ENCODE measurements at regions not wholly inside any gene's neighbourhood (a gene's known extent, or its start where the extent isn't known, plus 50 kb on each side); places are given as distances from the start of the nearest gene placed in this dataset.

- Mint-ChIP-seq H3K27ac (ENCODE audit: unreplicated experiment) (no peak overlapping the region), H3K9me3 (ENCODE audit: unreplicated experiment) (no peaks in the 10 kb centered on the region), H3K4me3 (ENCODE audit: unreplicated experiment) (no peak overlapping the region), H3K4me1 (ENCODE audit: low read depth, unreplicated experiment) (no peaks in the 10 kb centered on the region), H3K36me3 (ENCODE audit: low read depth, unreplicated experiment) (no peaks in the 10 kb centered on the region), H3K27me3 (ENCODE audit: low read depth, unreplicated experiment) (no peaks in the 10 kb centered on the region)
- Histone ChIP-seq H2AFZ (ENCODE audit: low read depth, low read length) (no peak overlapping the region), H4K20me1 (ENCODE audit: insufficient read depth, low read length) (no peaks in the 10 kb centered on the region), H3K4me3 (ENCODE audit: insufficient read depth, low read depth, low read length) (no peak overlapping the region), H3K4me1 (ENCODE audit: insufficient read depth, low read length) (no peaks in the 10 kb centered on the region), H3K9me3 (ENCODE audit: insufficient read depth, low read depth, low read length) (no peaks in the 10 kb centered on the region), H3K27me3 (ENCODE audit: insufficient read depth, low read length) (no peaks in the 10 kb centered on the region), H3K4me2 (ENCODE audit: low read length) (no peak overlapping the region), H3K36me3 (ENCODE audit: insufficient read depth, low read length) (no peaks in the 10 kb centered on the region), H3K79me2 (ENCODE audit: insufficient read depth, low read length) (no peaks in the 10 kb centered on the region), H3K9ac (ENCODE audit: low read length) (no peak overlapping the region), H3K27ac (ENCODE audit: low read depth, low read length) (no peak overlapping the region)
- FAIRE-seq (no peak), DNase-seq (ENCODE audit: low read depth) (no peak)
- TF ChIP-seq EZH2 (IDR thresholded peaks at IDR 0.05; ENCODE audit: insufficient read depth, low read length), result no peak
- no peak for TF ChIP-seq CTCF (IDR thresholded peaks at IDR 0.05; ENCODE audit: insufficient read depth, low read depth, low read length)
Observed at GRCh38 chr6:82690283-82690682, 326.7 kb downstream of the TPBG start.

- no peak overlapping the region for H3K27ac Mint-ChIP-seq (ENCODE audit: unreplicated experiment)
- no peak overlapping the region for H3K4me3 ChIP-seq (ENCODE audit: insufficient read depth, low read depth, low read length)
- H2AFZ ChIP-seq (ENCODE audit: low read depth, low read length), result no peak overlapping the region
- H3K36me3 ChIP-seq (ENCODE audit: insufficient read depth, low read length), result no peaks in the 10 kb centered on the region
- no peaks in the 10 kb centered on the region for H3K27me3 ChIP-seq (ENCODE audit: insufficient read depth, low read length)
- H3K79me2 ChIP-seq (ENCODE audit: insufficient read depth, low read length), result no peaks in the 10 kb centered on the region
- no peaks in the 10 kb centered on the region for H3K27me3 Mint-ChIP-seq (ENCODE audit: low read depth, unreplicated experiment)
- TF ChIP-seq CTCF (IDR thresholded peaks at IDR 0.05; ENCODE audit: insufficient read depth, low read depth, low read length), result no peak
- H4K20me1 ChIP-seq (ENCODE audit: insufficient read depth, low read length), result no peaks in the 10 kb centered on the region
- H3K4me2 ChIP-seq (ENCODE audit: low read length), result no peak overlapping the region
- H3K9ac ChIP-seq (ENCODE audit: low read length), result no peak overlapping the region
- no peaks in the 10 kb centered on the region for H3K36me3 Mint-ChIP-seq (ENCODE audit: low read depth, unreplicated experiment)
- H3K4me1 Mint-ChIP-seq (ENCODE audit: low read depth, unreplicated experiment), result no peaks in the 10 kb centered on the region
- no peaks in the 10 kb centered on the region for H3K9me3 ChIP-seq (ENCODE audit: insufficient read depth, low read depth, low read length)
- H3K4me3 Mint-ChIP-seq (ENCODE audit: unreplicated experiment), result no peak overlapping the region
- no peaks in the 10 kb centered on the region for H3K4me1 ChIP-seq (ENCODE audit: insufficient read depth, low read length)
- no peak for FAIRE-seq
- DNase-seq (ENCODE audit: low read depth), result no peak
- no peaks in the 10 kb centered on the region for H3K9me3 Mint-ChIP-seq (ENCODE audit: unreplicated experiment)
- no peak overlapping the region for H3K27ac ChIP-seq (ENCODE audit: low read depth, low read length)
Observed at GRCh38 chr6:82691997-82692396, 328.4 kb downstream of the TPBG start.

- H3K27ac ChIP-seq (ENCODE audit: low read depth, low read length), result no peak overlapping the region
Observed at GRCh38 chr6:82693094-82693493, 329.5 kb downstream of the TPBG start.

More at GRCh38 chr6:82693094-82693493, 329.5 kb downstream of the TPBG start:
- H3K9me3 Mint-ChIP-seq (ENCODE audit: unreplicated experiment), result no peaks in the 10 kb centered on the region
- H3K4me3 ChIP-seq (ENCODE audit: insufficient read depth, low read depth, low read length), result no peak overlapping the region
- H3K9me3 ChIP-seq (ENCODE audit: insufficient read depth, low read depth, low read length), result no peaks in the 10 kb centered on the region
- H3K36me3 ChIP-seq (ENCODE audit: insufficient read depth, low read length), result no peaks in the 10 kb centered on the region
- no peak overlapping the region for H2AFZ ChIP-seq (ENCODE audit: low read depth, low read length)
- H3K79me2 ChIP-seq (ENCODE audit: insufficient read depth, low read length), result no peaks in the 10 kb centered on the region
- TF ChIP-seq EZH2 (IDR thresholded peaks at IDR 0.05; ENCODE audit: insufficient read depth, low read length) (no peak), CTCF (IDR thresholded peaks at IDR 0.05; ENCODE audit: insufficient read depth, low read depth, low read length) (no peak)
- no peaks in the 10 kb centered on the region for H4K20me1 ChIP-seq (ENCODE audit: insufficient read depth, low read length)
- DNase-seq (ENCODE audit: low read depth), result no peak
- H3K27ac Mint-ChIP-seq (ENCODE audit: unreplicated experiment), result no peak overlapping the region
- no peaks in the 10 kb centered on the region for H3K4me1 Mint-ChIP-seq (ENCODE audit: low read depth, unreplicated experiment)
- H3K4me2 ChIP-seq (ENCODE audit: low read length), result no peak overlapping the region
- no peaks in the 10 kb centered on the region for H3K4me1 ChIP-seq (ENCODE audit: insufficient read depth, low read length)
- H3K9ac ChIP-seq (ENCODE audit: low read length), result no peak overlapping the region
- no peaks in the 10 kb centered on the region for H3K27me3 ChIP-seq (ENCODE audit: insufficient read depth, low read length)
- no peak overlapping the region for H3K4me3 Mint-ChIP-seq (ENCODE audit: unreplicated experiment)
- H3K36me3 Mint-ChIP-seq (ENCODE audit: low read depth, unreplicated experiment), result no peaks in the 10 kb centered on the region
- H3K27me3 Mint-ChIP-seq (ENCODE audit: low read depth, unreplicated experiment), result no peaks in the 10 kb centered on the region
- no peak for FAIRE-seq
